ENCODE measurements at regions not wholly inside any gene's neighbourhood (a gene's known extent, or its start where the extent isn't known, plus 50 kb on each side); places are given as distances from the start of the nearest gene placed in this dataset.

DNA sequence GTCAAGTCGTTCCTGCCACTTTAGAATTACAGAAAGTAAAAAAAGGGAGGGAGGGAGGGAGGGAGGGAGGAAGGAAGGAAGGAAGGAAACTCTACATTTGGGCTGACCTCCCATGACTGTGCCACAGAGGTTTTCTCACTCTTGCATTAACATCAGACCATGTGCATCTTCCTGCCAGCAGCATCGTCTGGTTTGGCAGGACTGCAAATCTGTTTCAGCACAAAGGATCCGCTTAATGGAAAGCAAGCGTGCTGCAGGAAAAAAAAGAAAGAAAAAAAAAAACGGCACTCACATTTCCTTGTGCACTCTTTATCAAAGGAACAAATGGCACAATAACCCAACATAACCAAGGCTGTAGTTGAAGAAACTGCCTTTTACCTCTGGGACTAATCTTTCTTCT, 148.8 kb upstream of the HES1 start:
- dilution Hi-C loops (cut with MboI; ENCODE audit: extremely low pct_ligation_motif_present, low sequenced_read_pairs): no loop called here
- FAIRE-seq (no peak), DNase-seq (ENCODE audit: low read depth, low spot score) (no peak)
- no peaks in the 10 kb centered on the region for H3K9me1 ChIP-seq (ENCODE audit: control insufficient read depth, extremely low read depth, insufficient read depth, low read length)
- no peaks in the 10 kb centered on the region for H4K20me1 ChIP-seq (ENCODE audit: control insufficient read depth, extremely low read depth, insufficient read depth, low read length)
- no peaks in the 10 kb centered on the region for H3K79me2 ChIP-seq (ENCODE audit: control insufficient read depth, insufficient read depth, low read length)
- H3K4me3 ChIP-seq (ENCODE audit: control insufficient read depth in 2 of 3, extremely low read depth in 1 of 3, insufficient read depth in 2 of 3, low read depth in 1 of 3, low read length in 3 of 3): no peak overlapping the region
- H3K4me2 ChIP-seq (ENCODE audit: control insufficient read depth, extremely low read depth, insufficient read depth, low read depth, low read length): no peak overlapping the region
- TF ChIP-seq, protein P1, sequence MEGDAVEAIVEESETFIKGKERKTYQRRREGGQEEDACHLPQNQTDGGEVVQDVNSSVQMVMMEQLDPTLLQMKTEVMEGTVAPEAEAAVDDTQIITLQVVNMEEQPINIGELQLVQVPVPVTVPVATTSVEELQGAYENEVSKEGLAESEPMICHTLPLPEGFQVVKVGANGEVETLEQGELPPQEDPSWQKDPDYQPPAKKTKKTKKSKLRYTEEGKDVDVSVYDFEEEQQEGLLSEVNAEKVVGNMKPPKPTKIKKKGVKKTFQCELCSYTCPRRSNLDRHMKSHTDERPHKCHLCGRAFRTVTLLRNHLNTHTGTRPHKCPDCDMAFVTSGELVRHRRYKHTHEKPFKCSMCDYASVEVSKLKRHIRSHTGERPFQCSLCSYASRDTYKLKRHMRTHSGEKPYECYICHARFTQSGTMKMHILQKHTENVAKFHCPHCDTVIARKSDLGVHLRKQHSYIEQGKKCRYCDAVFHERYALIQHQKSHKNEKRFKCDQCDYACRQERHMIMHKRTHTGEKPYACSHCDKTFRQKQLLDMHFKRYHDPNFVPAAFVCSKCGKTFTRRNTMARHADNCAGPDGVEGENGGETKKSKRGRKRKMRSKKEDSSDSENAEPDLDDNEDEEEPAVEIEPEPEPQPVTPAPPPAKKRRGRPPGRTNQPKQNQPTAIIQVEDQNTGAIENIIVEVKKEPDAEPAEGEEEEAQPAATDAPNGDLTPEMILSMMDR (optimal IDR thresholded peaks at IDR 0.05 in 1 of 3, IDR thresholded peaks at IDR 0.05 in 1 of 3, conservative IDR thresholded peaks at IDR 0.05 in 1 of 3; ENCODE audit: extremely low read depth in 1 of 3, insufficient read depth in 2 of 3, low read length in 3 of 3): no peak
- H3K36me3 ChIP-seq (ENCODE audit: control insufficient read depth in 2 of 2, extremely low read depth in 1 of 2, insufficient read depth in 2 of 2, low read length in 2 of 2): no peaks in the 10 kb centered on the region
- no peak overlapping the region for H3K27ac ChIP-seq (ENCODE audit: control insufficient read depth, insufficient read depth, low read length)
- H2AFZ ChIP-seq (ENCODE audit: control insufficient read depth, low read length): no peak overlapping the region
- no peak overlapping the region for H3K9ac ChIP-seq (ENCODE audit: control insufficient read depth, extremely low read depth, insufficient read depth, low read length)
- no peaks in the 10 kb centered on the region for H3K9me3 ChIP-seq (ENCODE audit: control insufficient read depth, low read depth, low read length)
- H3K27me3 ChIP-seq (ENCODE audit: control insufficient read depth, extremely low read depth, insufficient read depth, low read length): no peaks in the 10 kb centered on the region
- H3K4me1 ChIP-seq (ENCODE audit: control insufficient read depth, extremely low read depth, insufficient read depth, low read length): peaks cover 10% of the 10 kb centered on the region

DNA sequence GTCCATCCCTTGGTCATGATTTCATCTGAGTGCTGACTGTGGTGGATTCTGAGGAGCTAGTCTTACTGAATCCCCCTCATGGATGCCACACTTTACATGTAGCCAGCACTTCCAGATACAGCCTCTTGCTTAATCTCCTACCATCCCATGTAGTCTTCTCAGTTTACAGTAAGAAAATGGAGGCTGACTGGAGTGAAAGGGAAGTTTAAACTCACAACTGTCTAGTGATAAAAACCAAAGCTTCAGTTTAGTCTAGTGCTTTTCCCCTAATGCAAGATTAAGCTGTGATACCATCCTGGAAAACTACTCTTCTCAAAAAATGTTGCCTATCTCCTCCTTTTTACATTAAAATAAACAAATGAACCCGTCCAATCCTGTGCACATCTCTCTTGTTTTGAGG, 146.8 kb upstream of the HES1 start:
- H3K9ac ChIP-seq (ENCODE audit: control insufficient read depth, extremely low read depth, insufficient read depth, low read length): no peak overlapping the region
- no peak for FAIRE-seq

More for the DNA sequence above, 146.8 kb upstream of the HES1 start:
- TF ChIP-seq, protein P1 (optimal IDR thresholded peaks at IDR 0.05 in 1 of 3, IDR thresholded peaks at IDR 0.05 in 1 of 3, conservative IDR thresholded peaks at IDR 0.05 in 1 of 3; ENCODE audit: extremely low read depth in 1 of 3, insufficient read depth in 2 of 3, low read length in 3 of 3): no peak
- TF ChIP-seq EZH2 (IDR thresholded peaks at IDR 0.05; ENCODE audit: low read length): no peak
- H3K79me2 ChIP-seq (ENCODE audit: control insufficient read depth, insufficient read depth, low read length): no peaks in the 10 kb centered on the region
- H3K4me1 ChIP-seq (ENCODE audit: control insufficient read depth, extremely low read depth, insufficient read depth, low read length): peaks cover 5% of the 10 kb centered on the region
- no peaks in the 10 kb centered on the region for H3K9me3 ChIP-seq (ENCODE audit: control insufficient read depth, low read depth, low read length)
- no peaks in the 10 kb centered on the region for H3K9me1 ChIP-seq (ENCODE audit: control insufficient read depth, extremely low read depth, insufficient read depth, low read length)
- no peaks in the 10 kb centered on the region for H3K27me3 ChIP-seq (ENCODE audit: control insufficient read depth, extremely low read depth, insufficient read depth, low read length)
- no peak overlapping the region for H3K4me2 ChIP-seq (ENCODE audit: control insufficient read depth, extremely low read depth, insufficient read depth, low read depth, low read length)
- no peaks in the 10 kb centered on the region for H3K36me3 ChIP-seq (ENCODE audit: control insufficient read depth in 2 of 2, extremely low read depth in 1 of 2, insufficient read depth in 2 of 2, low read length in 2 of 2)
- dilution Hi-C loops (cut with MboI; ENCODE audit: extremely low pct_ligation_motif_present, low sequenced_read_pairs): no loop called here
- no peak overlapping the region for H2AFZ ChIP-seq (ENCODE audit: control insufficient read depth, low read length)
- H4K20me1 ChIP-seq (ENCODE audit: control insufficient read depth, extremely low read depth, insufficient read depth, low read length): no peaks in the 10 kb centered on the region
- DNase-seq (ENCODE audit: low read depth, low spot score): no peak
- no peak overlapping the region for H3K4me3 ChIP-seq (ENCODE audit: control insufficient read depth in 2 of 3, extremely low read depth in 1 of 3, insufficient read depth in 2 of 3, low read depth in 1 of 3, low read length in 3 of 3)
- H3K27ac ChIP-seq (ENCODE audit: control insufficient read depth, insufficient read depth, low read length): no peak overlapping the region

Measured in keratinocyte (primary cell).